Nephron (organoid): ENCODE measurements at regions not wholly inside any gene's neighbourhood (a gene's known extent, or its start where the extent isn't known, plus 50 kb on each side); places are given as distances from the start of the nearest gene placed in this dataset.

Source experiments
- H3K27ac Mint-ChIP-seq, 3 experiments: 2 replicates each; pipeline ENCODE4 v1.8.0; 2020; ENCODE audit warnings: mixed read lengths in 3 of 3, mild to moderate bottlenecking in 2 of 3, moderate library complexity in 1 of 3
- H3K27me3 Mint-ChIP-seq: 2 replicates; pipeline ENCODE4 v1.8.0; 2021; ENCODE audit warnings: low read depth, mild to moderate bottlenecking, moderate library complexity, mixed read lengths
- H3K36me3 Mint-ChIP-seq: 2 replicates; pipeline ENCODE4 v1.8.0; 2020; ENCODE audit warnings: low read depth, mixed read lengths
- H3K4me1 Mint-ChIP-seq: 2 replicates; pipeline ENCODE4 v1.8.0; 2020; ENCODE audit warnings: mixed read lengths
- H3K4me3 Mint-ChIP-seq, 3 experiments: 2 replicates each; pipeline ENCODE4 v1.8.0; 2020; ENCODE audit warnings: mild to moderate bottlenecking in 3 of 3, mixed read lengths in 3 of 3, moderate library complexity in 2 of 3
- H3K9me3 Mint-ChIP-seq: 2 replicates; pipeline ENCODE4 v1.8.0; 2020; ENCODE audit warnings: mixed read lengths
- TF ChIP-seq, protein P1 (sequence below), 3 experiments: fragments of 200-600 bp; sonication (generic); IDR thresholded peaks; one replicate each; pipeline ENCODE4 v1.5.0; 2021; ENCODE audit warnings: antibody characterized with exemption in 3 of 3; ENCODE audit not compliant: unreplicated experiment in 3 of 3

DNA sequence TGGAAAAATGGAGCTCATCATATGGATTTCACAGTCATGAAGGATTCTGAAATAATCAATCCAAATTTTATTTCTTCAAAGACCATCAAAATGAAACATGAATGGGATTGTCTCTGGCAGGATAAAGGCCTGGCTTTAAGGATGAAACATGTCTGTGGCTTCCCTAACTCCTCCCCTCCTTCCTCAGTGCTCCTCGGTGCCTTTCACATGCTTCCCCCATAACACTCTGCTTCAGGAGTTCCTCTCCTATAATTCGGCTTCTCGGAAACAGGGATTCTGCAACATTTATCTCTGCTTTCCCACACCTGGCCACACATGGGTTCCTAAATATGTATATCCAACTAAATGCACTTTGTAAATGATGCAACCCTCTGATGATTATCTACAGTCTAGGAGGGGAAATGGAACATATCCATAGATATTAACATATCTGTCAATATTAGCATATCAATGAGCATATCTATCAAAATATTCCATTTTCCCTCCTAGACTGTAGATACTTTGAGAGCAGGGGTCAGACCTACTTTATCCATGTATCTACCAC is 153.8 kb downstream of the PLPP3 start:
- H3K9me3 Mint-ChIP-seq, result no peaks in the 10 kb centered on the region
- peaks cover 12% of the 10 kb centered on the region for H3K4me1 Mint-ChIP-seq
- H3K27ac Mint-ChIP-seq, result no peak overlapping the region
- TF ChIP-seq, protein P1, sequence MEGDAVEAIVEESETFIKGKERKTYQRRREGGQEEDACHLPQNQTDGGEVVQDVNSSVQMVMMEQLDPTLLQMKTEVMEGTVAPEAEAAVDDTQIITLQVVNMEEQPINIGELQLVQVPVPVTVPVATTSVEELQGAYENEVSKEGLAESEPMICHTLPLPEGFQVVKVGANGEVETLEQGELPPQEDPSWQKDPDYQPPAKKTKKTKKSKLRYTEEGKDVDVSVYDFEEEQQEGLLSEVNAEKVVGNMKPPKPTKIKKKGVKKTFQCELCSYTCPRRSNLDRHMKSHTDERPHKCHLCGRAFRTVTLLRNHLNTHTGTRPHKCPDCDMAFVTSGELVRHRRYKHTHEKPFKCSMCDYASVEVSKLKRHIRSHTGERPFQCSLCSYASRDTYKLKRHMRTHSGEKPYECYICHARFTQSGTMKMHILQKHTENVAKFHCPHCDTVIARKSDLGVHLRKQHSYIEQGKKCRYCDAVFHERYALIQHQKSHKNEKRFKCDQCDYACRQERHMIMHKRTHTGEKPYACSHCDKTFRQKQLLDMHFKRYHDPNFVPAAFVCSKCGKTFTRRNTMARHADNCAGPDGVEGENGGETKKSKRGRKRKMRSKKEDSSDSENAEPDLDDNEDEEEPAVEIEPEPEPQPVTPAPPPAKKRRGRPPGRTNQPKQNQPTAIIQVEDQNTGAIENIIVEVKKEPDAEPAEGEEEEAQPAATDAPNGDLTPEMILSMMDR (IDR thresholded peaks at IDR 0.05; ENCODE audit: unreplicated experiment in 3 of 3), result no peak
- H3K36me3 Mint-ChIP-seq, result no peaks in the 10 kb centered on the region
- no peaks in the 10 kb centered on the region for H3K27me3 Mint-ChIP-seq
- no peak overlapping the region for H3K4me3 Mint-ChIP-seq

DNA sequence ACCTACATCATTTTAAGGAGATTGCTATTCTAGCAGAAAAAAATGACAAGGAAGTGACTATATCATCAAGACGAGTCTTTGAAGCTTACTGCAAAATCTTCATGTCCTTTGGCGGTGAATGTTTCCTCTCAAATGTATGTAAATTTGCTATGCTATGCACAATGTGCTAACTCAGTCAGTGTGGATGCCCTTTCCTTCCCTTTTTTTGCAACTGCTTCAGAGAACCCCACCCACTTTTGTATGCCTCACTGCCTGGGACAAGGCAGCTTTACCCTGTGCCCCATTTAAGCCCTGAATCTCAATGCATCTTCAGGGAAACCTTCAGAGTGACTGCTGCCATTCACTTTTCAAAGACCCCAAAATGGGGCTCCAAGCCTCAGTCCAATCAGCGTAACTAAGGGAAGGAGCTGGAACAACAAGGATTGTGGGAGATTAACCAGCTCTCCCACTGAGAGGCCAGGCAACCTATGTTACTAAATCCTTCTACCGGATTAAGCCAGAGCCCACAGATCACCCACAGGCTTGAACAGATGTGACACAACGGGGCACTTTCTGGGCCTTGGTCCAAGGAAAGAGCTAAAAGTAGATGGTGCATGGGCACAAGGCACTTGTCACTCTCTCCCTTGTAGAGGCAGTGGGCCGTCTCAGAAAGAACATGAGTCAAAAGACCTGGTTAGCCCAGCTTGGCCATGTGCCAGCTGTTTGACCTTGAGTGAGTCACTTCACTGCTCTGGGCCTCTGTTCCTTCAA is 154.4 kb downstream of the PLPP3 start:
- peaks cover 12% of the 10 kb centered on the region for H3K4me1 Mint-ChIP-seq
- TF ChIP-seq, protein P1 (IDR thresholded peaks at IDR 0.05; ENCODE audit: unreplicated experiment in 3 of 3), result no peak
- no peak overlapping the region for H3K4me3 Mint-ChIP-seq
- no peaks in the 10 kb centered on the region for H3K36me3 Mint-ChIP-seq
- no peak overlapping the region for H3K27ac Mint-ChIP-seq
- H3K27me3 Mint-ChIP-seq, result no peaks in the 10 kb centered on the region
- no peaks in the 10 kb centered on the region for H3K9me3 Mint-ChIP-seq

DNA sequence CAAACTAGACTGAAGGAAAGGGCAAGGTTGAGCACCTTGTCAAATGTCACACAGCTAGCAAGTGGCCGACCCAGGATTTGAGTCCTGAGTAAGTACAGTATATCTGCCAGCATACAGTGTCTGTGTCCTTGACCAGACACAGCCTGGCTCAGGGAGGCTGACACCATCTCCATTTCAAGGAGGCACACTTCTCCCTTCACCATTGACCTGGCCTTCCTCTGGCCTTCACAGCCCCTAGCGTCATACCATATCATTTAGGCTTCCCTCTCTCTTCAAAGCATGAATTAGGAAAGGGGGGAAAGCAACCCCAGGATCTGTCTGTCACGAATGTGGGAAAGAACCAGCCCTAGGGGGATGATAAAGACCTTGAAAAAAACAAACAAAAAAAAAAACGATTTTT is 155.6 kb downstream of the PLPP3 start:
- TF ChIP-seq, protein P1 (IDR thresholded peaks at IDR 0.05; ENCODE audit: unreplicated experiment in 3 of 3), result no peak
- no peak overlapping the region for H3K4me3 Mint-ChIP-seq
- no peaks in the 10 kb centered on the region for H3K9me3 Mint-ChIP-seq
- H3K27me3 Mint-ChIP-seq, result no peaks in the 10 kb centered on the region
- peaks cover 12% of the 10 kb centered on the region for H3K4me1 Mint-ChIP-seq
- no peak overlapping the region for H3K27ac Mint-ChIP-seq
- no peaks in the 10 kb centered on the region for H3K36me3 Mint-ChIP-seq

DNA sequence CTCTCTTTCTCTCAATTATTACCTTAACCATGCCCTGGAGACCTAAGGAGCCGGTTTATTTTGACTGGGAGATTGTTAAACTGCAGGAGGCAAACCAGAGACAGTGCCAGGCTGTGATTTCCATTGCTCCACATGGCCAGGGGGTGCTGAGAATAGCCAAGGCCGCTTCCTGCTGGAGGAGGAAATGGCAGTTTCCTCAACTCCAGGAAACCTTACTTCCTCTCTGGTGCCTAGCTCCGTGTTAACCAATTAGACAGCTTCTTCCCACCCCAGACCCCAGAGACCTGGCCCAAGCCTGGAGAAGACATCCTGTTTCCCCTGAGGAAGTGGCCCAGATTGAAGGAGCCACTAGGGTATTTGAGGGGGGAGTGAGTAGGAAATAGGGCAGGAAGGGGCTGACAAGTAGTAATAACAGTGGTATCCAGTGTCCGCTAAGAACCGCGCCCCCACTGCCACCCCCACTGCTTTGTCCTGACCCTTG is 161.2 kb downstream of the PLPP3 start:
- no peaks in the 10 kb centered on the region for H3K9me3 Mint-ChIP-seq
- no peak overlapping the region for H3K4me3 Mint-ChIP-seq
- TF ChIP-seq, protein P1 (IDR thresholded peaks at IDR 0.05; ENCODE audit: unreplicated experiment in 3 of 3), result no peak
- H3K27ac Mint-ChIP-seq, result peak overlapping the region; percentile 0 to 44 (median 13)
- H3K36me3 Mint-ChIP-seq, result no peaks in the 10 kb centered on the region
- H3K27me3 Mint-ChIP-seq, result peaks cover 5% of the 10 kb centered on the region
- H3K4me1 Mint-ChIP-seq, result peaks cover 6% of the 10 kb centered on the region

DNA sequence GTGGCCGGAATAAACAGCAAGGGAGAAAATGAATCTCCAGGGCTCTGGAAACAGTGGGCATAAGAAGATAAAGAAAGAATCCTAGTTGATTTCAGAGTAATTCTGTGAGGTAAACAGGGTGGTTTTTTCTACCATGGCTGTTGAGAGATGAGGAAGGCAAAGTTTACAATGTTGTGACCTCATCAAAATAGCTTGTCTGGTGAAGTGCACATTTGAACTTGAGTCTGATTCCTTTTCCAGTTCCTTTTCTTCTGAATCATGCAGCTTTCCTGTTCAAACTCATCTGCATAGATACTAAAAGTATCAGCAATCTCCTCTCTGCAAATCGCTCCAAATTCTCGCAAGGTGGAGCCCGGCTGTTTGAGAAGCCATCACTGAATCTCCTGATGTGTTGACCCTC is 161.7 kb downstream of the PLPP3 start:
- TF ChIP-seq, protein P1 (IDR thresholded peaks at IDR 0.05; ENCODE audit: unreplicated experiment in 3 of 3), result no peak
- Mint-ChIP-seq H3K4me1 (peaks cover 6% of the 10 kb centered on the region), H3K9me3 (no peaks in the 10 kb centered on the region), H3K36me3 (no peaks in the 10 kb centered on the region), H3K27ac (peak overlapping the region in 2 of 3 experiments; percentile 0 to 13), H3K27me3 (peaks cover 5% of the 10 kb centered on the region), H3K4me3 (no peak overlapping the region)

DNA sequence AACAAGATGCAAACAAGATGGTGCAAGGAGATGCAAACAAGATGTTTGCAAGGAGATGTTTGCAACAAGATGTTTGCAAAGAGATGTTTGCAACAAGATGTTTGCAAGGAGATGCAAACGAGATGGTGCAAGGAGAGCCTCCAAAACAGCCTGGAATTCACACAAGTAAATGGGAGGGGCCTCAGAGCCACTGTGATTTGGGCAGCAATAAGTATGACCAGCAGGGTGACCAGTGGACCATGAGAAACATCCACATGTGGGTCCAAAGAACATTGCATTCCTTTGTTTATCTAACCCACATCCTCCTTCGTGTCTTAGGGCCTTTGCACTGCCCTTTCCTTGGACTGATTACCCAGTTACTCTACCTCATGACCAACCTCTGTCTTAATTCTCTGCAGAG is 162.9 kb downstream of the PLPP3 start:
- peaks cover 5% of the 10 kb centered on the region for H3K27me3 Mint-ChIP-seq
- H3K36me3 Mint-ChIP-seq, result no peaks in the 10 kb centered on the region
- TF ChIP-seq, protein P1 (IDR thresholded peaks at IDR 0.05; ENCODE audit: unreplicated experiment in 3 of 3), result no peak
- no peak overlapping the region for H3K27ac Mint-ChIP-seq
- H3K4me1 Mint-ChIP-seq, result peaks cover 6% of the 10 kb centered on the region
- H3K9me3 Mint-ChIP-seq, result no peaks in the 10 kb centered on the region
- H3K4me3 Mint-ChIP-seq, result no peak overlapping the region
